PC-3 (cell line): ENCODE measurements at regions not wholly inside any gene's neighbourhood (a gene's known extent, or its start where the extent isn't known, plus 50 kb on each side); places are given as distances from the start of the nearest gene placed in this dataset.

Source experiments
- EZH2 ChIP-seq: fragments of 300-600 bp; sonication (generic); IDR thresholded peaks from one replicate; pipeline ENCODE4 v1.6.1; 2017; ENCODE audit warnings: antibody characterized with exemption, mild to moderate bottlenecking, low read length; ENCODE audit not compliant: unreplicated experiment
- TF ChIP-seq, protein P1 (sequence below): fragments of 300-600 bp; sonication (generic); conservative IDR thresholded peaks from 2 replicates; pipeline ENCODE4 v1.5.1; 2017; ENCODE audit warnings: antibody characterized with exemption, low read depth, mild to moderate bottlenecking, low read length

DNA sequence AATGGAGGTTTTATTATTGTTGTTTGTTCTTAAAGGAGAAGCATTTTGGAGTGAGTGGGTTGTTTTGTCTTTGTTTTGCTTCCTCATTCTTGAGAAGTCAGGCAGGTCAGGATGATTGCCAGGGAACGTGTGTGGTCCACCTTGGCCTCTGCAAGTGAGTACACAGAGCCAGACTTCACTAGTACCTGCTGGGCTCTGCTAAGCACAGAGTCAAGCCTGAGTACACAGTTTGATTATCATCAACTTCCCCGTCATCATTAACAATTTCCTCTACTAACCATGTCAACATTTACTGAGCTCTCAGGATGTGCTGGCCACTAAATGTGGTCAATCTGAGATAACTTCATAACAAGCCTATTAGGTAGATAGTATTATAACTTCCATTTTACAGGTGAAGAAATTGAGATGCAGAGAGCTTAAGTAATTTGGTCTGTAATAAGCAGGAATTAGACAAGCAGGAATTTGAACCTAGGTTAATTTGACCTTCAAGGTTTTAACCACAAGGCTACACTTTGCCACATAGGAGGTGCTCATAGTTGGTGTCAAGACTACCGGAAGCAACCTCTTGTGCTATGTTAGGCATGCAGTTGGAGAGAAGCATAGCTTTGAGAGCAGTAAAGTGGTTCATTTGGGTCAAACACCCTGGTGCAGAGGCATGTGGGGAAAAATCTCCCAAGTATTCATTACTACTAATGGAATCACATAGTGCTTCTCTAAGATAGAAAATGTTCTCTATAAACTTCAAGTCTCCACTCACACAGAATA is 178.3 kb downstream of the NUAK1 start:
- TF ChIP-seq, protein P1, sequence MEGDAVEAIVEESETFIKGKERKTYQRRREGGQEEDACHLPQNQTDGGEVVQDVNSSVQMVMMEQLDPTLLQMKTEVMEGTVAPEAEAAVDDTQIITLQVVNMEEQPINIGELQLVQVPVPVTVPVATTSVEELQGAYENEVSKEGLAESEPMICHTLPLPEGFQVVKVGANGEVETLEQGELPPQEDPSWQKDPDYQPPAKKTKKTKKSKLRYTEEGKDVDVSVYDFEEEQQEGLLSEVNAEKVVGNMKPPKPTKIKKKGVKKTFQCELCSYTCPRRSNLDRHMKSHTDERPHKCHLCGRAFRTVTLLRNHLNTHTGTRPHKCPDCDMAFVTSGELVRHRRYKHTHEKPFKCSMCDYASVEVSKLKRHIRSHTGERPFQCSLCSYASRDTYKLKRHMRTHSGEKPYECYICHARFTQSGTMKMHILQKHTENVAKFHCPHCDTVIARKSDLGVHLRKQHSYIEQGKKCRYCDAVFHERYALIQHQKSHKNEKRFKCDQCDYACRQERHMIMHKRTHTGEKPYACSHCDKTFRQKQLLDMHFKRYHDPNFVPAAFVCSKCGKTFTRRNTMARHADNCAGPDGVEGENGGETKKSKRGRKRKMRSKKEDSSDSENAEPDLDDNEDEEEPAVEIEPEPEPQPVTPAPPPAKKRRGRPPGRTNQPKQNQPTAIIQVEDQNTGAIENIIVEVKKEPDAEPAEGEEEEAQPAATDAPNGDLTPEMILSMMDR = no peak
- TF ChIP-seq EZH2 = no peak
